Activated T-cell treated with anti-CD3 and anti-CD28 coated beads, Interleukin-2, amount 50 U/mL, for 24 hours (primary cell): ENCODE measurements at regions not wholly inside any gene's neighbourhood (a gene's known extent, or its start where the extent isn't known, plus 50 kb on each side); places are given as distances from the start of the nearest gene placed in this dataset.
"Not testable (repeated sequence)": the region's sequence is repeated elsewhere in the genome, so short reads cannot be mapped to it uniquely, and the experiment has no call there.

Source experiments
- DNase-seq: peaks from one replicate; pipeline ENCODE4 v3.0.0-alpha.2; 2020
- H3K27ac Mint-ChIP-seq: 2 replicates; pipeline ENCODE4 v1.8.0; 2020; ENCODE audit warnings: mild to moderate bottlenecking, mixed read lengths
- H3K27me3 Mint-ChIP-seq: 2 replicates; pipeline ENCODE4 v1.8.0; 2020; ENCODE audit warnings: mixed read lengths
- H3K36me3 Mint-ChIP-seq: 2 replicates; pipeline ENCODE4 v1.8.0; 2020; ENCODE audit warnings: low read depth, mixed read lengths
- H3K4me1 Mint-ChIP-seq: 2 replicates; pipeline ENCODE4 v1.8.0; 2020; ENCODE audit warnings: low read depth, mixed read lengths
- H3K4me3 Mint-ChIP-seq: 2 replicates; pipeline ENCODE4 v1.8.0; 2020; ENCODE audit warnings: mild to moderate bottlenecking, moderate library complexity, mixed read lengths
- H3K9me3 Mint-ChIP-seq: 2 replicates; pipeline ENCODE4 v1.8.0; 2020; ENCODE audit warnings: mixed read lengths

DNA sequence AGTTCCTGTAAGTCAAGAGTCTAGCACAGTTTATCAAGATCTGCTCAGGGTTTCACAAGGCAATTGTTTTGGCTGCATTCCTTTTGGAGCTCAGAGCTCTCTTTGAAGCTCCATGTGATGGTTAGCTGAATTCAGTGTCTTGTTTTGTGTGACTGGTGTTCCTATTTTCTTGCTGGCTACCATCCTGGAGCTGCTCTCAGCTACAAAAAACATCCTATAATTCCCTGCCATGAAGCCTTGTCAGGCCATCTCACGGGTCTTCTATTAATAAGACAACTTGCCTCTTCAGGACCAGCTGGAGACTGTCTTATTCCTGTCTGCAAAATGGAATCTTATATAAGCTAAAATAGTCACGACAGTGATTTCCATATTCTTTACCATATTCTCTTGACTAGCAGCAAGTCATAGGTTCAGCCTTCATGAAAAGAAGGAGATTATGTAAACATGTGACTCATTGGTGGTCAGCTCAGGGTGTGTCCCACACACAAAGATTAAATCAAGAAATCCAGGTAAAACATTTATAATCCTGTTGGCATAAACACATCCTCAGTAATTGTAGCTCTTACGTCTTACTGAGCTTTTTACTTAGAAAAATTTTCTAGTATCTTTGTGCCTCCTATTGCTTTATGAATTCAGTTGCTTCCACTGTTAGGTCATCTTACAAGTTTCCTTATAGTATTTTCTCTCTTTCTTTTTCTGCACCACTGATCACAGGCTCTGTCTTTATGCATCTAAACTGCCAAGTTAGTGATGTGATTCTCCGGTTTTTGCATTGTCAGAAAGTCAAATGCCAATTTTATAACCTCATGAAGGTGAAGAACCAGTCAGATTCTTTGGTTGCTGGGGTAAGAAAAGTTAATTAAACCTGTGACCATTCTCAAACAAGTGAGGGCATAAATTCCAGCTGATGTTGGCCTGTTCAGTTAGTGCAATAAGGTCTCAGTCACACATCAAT lies 378.5 kb upstream of the MGAT4C start:
- H3K4me1 Mint-ChIP-seq: no peaks in the 10 kb centered on the region
- DNase-seq: no peak
- no peak overlapping the region for H3K4me3 Mint-ChIP-seq
- no peaks in the 10 kb centered on the region for H3K36me3 Mint-ChIP-seq
- peaks cover 8% of the 10 kb centered on the region for H3K9me3 Mint-ChIP-seq
- H3K27ac Mint-ChIP-seq: no peak overlapping the region
- H3K27me3 Mint-ChIP-seq: no peaks in the 10 kb centered on the region

DNA sequence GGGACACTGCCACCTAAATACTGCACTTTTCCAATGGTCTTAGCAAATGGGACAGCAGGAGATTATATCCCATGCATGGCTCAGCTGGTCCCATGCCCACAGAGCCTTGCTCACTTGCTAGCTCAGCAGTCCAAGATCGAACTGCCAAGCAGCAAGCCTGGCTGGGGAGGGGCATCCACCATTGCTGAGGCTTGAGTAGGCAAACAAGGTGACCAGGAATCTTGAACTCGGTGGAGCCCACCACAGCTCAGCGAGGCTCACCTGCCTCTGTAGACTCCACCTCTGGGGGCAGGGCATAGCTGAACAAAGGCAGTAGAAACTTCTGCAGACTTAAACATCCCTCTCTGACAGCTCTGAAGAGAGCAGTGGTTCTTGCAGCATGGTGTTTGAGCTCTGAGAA lies 370.8 kb upstream of the MGAT4C start:
- Mint-ChIP-seq H3K27me3 (no peaks in the 10 kb centered on the region), H3K4me3 (no peak overlapping the region), H3K27ac (no peak overlapping the region), H3K36me3 (no peaks in the 10 kb centered on the region), H3K4me1 (no peaks in the 10 kb centered on the region), H3K9me3 (peaks cover 35% of the 10 kb centered on the region)
- no peak for DNase-seq

DNA sequence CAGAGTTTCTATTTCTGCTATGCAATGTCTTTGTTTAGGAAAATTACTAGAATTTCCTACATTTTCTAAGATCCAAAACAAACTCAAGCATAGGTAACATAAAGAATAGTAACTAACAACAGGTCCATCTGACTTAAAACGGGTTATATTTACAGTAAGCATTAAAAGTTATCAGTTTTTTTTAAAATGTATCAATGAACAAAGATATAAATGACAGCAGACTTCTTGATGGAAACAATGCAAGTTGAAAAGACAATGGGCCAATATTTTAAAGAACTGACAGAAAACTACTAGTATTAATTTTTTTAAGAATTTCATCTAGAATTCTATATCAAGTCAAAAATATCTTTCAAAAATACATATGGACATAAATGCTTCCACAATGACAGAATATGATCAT lies 367.1 kb upstream of the MGAT4C start:
- no peak overlapping the region for H3K4me3 Mint-ChIP-seq
- no peak overlapping the region for H3K27ac Mint-ChIP-seq
- H3K36me3 Mint-ChIP-seq: no peaks in the 10 kb centered on the region
- no peaks in the 10 kb centered on the region for H3K4me1 Mint-ChIP-seq
- H3K9me3 Mint-ChIP-seq: peaks cover 25% of the 10 kb centered on the region
- H3K27me3 Mint-ChIP-seq: no peaks in the 10 kb centered on the region
- DNase-seq: no peak

DNA sequence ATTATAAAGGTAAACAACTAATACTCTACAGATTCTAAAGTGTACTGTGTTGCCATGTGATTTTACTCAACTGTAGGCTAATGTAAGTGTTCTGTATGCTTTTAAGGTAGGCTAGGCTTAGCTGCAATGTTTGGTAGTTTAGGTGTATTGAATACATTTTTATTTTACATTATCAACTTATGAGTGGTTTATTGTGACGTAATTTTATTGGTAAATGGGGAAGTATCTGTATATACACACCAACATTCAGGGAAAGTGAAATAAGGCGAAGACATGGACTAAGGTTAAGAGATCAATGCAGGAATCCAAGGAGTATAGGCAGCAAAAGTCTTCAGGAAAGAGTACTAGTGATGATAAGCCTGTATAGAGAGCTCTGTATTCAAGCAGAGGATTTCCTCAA lies 365.8 kb upstream of the MGAT4C start:
- H3K36me3 Mint-ChIP-seq: no peaks in the 10 kb centered on the region

DNA sequence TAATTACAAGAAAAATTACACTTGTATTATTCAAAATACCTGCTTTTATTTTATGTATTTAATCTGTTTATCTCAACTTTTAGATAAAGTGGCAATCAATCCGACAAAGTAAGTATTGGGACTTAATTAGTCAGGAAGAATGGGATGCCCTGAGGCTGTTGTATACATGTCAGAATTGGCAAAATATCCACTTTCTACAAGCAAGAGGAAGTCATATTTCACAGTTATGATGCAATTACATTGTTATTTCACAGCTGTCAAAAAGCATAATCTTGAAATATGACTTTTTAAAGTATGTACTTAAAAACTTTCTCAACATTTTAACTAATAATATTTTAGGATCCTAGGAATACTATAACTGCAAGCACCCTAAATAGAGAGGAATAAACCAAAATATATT lies 357.1 kb upstream of the MGAT4C start:
- H3K27me3 Mint-ChIP-seq: no peaks in the 10 kb centered on the region
- no peaks in the 10 kb centered on the region for H3K36me3 Mint-ChIP-seq
- no peak overlapping the region for H3K4me3 Mint-ChIP-seq
- no peaks in the 10 kb centered on the region for H3K4me1 Mint-ChIP-seq
- no peak overlapping the region for H3K27ac Mint-ChIP-seq
- DNase-seq: no peak
- peaks cover 8% of the 10 kb centered on the region for H3K9me3 Mint-ChIP-seq

More for the DNA sequence above, 365.8 kb upstream of the MGAT4C start:
- Mint-ChIP-seq H3K4me3 (no peak overlapping the region), H3K4me1 (no peaks in the 10 kb centered on the region), H3K9me3 (peaks cover 27% of the 10 kb centered on the region), H3K27ac (no peak overlapping the region), H3K27me3 (no peaks in the 10 kb centered on the region)
- no peak for DNase-seq

DNA sequence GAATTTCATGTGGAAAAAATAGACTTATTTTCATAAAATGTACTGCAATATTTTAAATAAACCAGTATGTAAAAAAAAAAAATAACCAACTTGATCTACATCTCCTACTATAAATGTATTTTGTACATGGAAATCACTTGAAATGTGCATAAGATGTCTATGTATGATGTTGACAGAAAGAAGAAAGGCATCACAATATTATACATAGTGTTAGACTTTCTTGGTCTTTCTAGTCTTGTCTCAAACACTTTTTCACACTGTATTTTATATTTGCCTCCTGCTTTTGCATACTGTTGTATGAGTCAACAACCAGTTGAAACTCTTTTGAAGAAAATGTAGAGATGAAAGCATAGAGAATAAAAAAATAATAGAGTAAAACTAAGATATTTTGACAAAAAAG lies 352.4 kb upstream of the MGAT4C start:
- no peak for DNase-seq
- Mint-ChIP-seq H3K27ac (no peak overlapping the region), H3K9me3 (peaks cover 2% of the 10 kb centered on the region), H3K27me3 (no peaks in the 10 kb centered on the region), H3K4me3 (no peak overlapping the region), H3K4me1 (no peaks in the 10 kb centered on the region), H3K36me3 (no peaks in the 10 kb centered on the region)

DNA sequence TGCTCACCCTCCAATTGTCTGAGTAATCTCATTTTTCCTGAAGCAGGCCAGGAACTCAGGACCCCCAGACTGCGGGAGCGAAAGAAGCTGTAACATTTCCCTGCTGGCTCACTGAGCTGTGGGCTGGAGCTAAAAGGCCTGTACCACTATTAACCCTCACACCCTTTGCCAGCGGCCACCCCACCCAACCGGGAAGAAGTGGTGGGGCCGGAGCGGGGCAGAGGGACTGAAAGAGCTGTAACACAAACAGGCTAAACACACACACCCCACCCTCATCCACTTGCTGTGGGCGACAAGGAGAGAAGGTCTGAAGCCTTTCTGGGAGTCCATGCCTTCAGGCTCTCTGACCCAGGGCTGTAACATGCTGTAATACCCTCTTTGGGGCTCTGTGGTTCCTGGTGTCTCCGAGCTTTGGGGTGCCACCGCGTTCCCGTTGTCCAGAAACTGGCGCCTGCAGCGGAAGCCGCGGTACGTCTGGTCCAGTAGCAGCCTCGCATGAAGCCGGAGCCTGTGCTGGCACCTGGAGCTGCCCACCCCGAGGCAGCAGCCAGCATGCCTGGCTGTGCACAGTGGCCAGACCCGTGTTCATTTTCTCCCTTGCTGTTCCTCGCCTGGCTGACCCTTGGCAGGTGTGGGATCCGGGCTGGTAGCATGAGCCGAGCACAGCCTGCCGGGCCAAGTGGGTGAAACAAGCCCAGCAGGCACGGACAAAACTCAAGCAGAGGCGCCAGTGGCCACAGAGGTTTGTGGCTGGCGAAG lies 345.5 kb upstream of the MGAT4C start:
- peaks cover 3% of the 10 kb centered on the region for H3K9me3 Mint-ChIP-seq
- no peaks in the 10 kb centered on the region for H3K4me1 Mint-ChIP-seq
- no peaks in the 10 kb centered on the region for H3K36me3 Mint-ChIP-seq
- no peak overlapping the region for H3K27ac Mint-ChIP-seq
- no peak overlapping the region for H3K4me3 Mint-ChIP-seq
- no peak for DNase-seq
- H3K27me3 Mint-ChIP-seq: no peaks in the 10 kb centered on the region

DNA sequence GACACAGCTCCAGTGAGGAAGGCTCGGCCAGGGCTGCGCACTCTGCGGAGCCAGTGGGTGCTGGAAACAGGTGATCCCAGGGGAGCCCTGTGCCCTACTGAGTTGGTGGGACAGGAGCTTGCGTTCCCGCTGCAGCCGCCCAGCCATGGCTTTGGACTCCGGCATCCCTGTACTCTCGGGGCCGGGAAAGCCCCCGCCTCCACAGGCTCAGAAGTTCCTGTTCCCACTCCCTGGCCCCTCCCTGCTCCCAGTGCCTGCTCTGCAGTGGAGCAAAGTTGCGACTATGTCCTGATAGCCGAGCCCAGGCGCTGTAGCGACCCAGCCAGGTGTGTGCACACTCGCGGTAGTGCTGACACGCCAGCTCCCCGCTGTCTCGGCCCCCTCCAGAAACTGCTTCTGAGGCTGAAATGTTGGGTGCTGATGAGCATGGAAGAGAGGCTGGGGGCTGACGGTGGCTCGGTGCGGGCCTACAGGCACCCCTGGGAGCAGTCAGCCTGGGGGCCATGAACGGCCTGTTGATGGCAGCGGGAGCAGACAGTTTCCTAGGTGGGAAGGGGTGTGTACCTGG lies 344.6 kb upstream of the MGAT4C start:
- H3K9me3 Mint-ChIP-seq: peaks cover 3% of the 10 kb centered on the region
- H3K27me3 Mint-ChIP-seq: no peaks in the 10 kb centered on the region
- H3K27ac Mint-ChIP-seq: no peak overlapping the region
- no peak overlapping the region for H3K4me3 Mint-ChIP-seq
- no peak for DNase-seq
- H3K36me3 Mint-ChIP-seq: no peaks in the 10 kb centered on the region
- H3K4me1 Mint-ChIP-seq: no peaks in the 10 kb centered on the region

DNA sequence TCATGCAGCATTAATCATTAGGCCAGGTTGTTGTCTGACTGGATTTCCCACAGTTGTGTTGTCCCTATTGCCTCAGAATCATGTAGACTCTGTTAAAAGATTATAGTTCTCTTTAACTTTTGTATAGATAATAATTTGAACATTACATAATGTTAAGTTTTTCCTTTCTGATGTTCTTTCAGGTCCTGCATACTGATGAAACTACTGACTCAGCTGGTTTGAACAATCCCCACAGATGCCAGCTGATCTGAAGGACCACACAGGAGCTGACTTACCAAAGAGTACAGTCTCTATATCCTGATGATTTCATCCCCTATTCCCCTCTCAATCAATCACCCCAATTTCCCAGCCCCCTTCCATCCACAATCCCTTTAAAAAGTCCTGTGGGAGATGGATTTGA lies 341.2 kb upstream of the MGAT4C start:
- H3K4me3 Mint-ChIP-seq: no peak overlapping the region
- no peaks in the 10 kb centered on the region for H3K36me3 Mint-ChIP-seq
- no peak overlapping the region for H3K27ac Mint-ChIP-seq
- no peaks in the 10 kb centered on the region for H3K4me1 Mint-ChIP-seq
- no peak for DNase-seq
- H3K27me3 Mint-ChIP-seq: no peaks in the 10 kb centered on the region
- H3K9me3 Mint-ChIP-seq: no peaks in the 10 kb centered on the region

DNA sequence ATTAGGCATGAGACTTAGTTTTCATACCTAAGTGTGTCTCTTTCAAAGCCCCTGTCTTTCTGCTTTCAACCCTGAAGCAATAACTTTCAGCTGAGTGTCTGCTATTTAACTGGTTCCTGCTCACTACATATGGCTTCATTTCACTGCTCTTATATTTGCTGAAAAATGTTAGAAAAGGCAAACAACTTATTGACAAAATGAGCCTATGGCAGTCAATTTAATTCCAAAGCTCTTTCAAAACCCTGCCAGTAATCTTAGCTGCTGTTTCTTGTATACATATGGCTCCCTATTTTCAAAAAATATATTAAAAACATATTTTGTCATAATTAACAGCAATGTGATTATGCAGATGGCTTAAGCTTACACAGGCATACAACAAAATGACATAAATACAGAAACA lies 334.1 kb upstream of the MGAT4C start:
- Mint-ChIP-seq H3K4me1 (no peaks in the 10 kb centered on the region), H3K4me3 (no peak overlapping the region), H3K9me3 (no peaks in the 10 kb centered on the region), H3K36me3 (no peaks in the 10 kb centered on the region), H3K27ac (no peak overlapping the region), H3K27me3 (no peaks in the 10 kb centered on the region)
- DNase-seq: no peak

DNA sequence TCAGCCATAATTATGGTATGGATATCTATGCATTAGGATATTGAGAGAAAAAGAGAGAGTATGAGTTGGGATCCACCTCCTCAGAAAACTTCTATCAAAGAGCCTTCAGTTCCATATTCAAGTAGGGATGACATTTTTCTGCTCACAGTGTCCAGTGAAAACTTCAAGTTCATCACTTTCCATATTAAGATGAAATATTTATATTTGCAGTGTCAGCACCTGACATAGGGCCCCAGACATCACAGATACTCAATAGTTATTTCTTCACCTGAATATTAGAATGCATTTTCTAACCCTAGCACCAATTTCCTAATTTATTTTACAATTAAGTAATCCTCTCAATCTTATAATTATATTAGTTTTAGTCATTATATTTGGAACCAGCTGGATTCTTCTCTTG lies 318.0 kb upstream of the MGAT4C start:
- no peak for DNase-seq
- no peaks in the 10 kb centered on the region for H3K4me1 Mint-ChIP-seq
- H3K27me3 Mint-ChIP-seq: no peaks in the 10 kb centered on the region
- H3K9me3 Mint-ChIP-seq: no peaks in the 10 kb centered on the region
- no peak overlapping the region for H3K4me3 Mint-ChIP-seq
- H3K36me3 Mint-ChIP-seq: no peaks in the 10 kb centered on the region
- H3K27ac Mint-ChIP-seq: no peak overlapping the region

DNA sequence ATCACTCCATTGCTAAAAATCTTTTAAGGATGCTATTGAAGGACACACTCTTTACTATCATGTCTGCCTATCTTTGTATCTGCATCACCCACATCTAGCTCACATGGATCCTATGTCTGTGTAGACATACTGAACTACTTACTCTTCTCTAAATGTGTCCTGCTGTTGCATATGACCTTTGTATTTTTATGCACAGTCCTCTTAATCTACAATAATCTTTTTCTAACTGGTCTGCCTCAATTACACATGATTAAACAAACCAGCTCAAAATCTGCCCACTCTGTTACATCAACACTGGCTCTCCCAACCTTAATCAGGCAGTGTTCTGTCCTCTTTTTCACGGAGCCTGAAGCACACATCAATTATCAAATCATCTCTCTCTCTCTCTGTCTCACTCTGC lies 316.3 kb upstream of the MGAT4C start:
- no peak for DNase-seq
- Mint-ChIP-seq H3K36me3 (no peaks in the 10 kb centered on the region), H3K27ac (no peak overlapping the region), H3K27me3 (no peaks in the 10 kb centered on the region), H3K4me3 (no peak overlapping the region), H3K4me1 (no peaks in the 10 kb centered on the region), H3K9me3 (peaks cover under 1% of the 10 kb centered on the region)

DNA sequence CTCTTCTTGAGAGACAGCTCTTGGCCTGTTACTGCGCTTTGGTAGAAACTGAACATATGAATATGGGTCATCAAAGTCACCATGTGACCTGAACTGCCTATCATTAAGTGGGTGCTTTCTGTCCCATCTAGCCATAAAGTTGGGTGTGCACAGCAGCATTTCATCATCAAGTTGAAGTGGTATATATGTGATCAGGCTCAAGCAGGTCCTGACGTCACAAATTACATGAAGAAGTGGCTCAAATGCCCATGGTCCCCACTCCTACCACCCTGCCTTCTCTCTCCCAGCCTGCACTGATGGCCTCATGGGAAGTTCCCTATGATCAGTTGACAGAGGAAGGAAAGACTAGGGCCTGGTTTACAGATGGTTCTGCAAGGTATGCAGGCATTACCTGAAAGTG lies 308.8 kb upstream of the MGAT4C start:
- H3K36me3 Mint-ChIP-seq: no peaks in the 10 kb centered on the region
- H3K27ac Mint-ChIP-seq: no peak overlapping the region
- DNase-seq: no peak
- H3K9me3 Mint-ChIP-seq: peaks cover 23% of the 10 kb centered on the region
- no peak overlapping the region for H3K4me3 Mint-ChIP-seq
- H3K4me1 Mint-ChIP-seq: no peaks in the 10 kb centered on the region
- H3K27me3 Mint-ChIP-seq: no peaks in the 10 kb centered on the region

DNA sequence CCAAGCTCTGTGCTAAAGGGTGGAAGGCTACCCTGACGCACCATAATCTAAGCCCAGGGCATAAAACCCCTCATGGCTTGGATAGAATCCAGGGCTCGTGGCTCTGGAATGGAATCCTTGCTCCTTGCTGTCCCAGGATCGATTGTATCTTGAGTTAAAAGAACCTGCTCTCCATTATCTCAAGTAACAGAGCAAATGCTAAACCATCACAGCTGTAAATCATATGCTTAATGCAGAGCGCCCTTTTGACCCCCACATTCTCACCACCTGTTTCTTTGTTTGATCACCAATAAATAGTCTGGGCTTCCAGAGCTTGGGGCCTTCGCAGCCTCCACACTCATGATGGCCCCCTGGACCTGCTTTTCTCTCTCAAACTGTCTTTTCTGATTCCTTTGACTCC lies 299.3 kb upstream of the MGAT4C start:
- not testable (repeated sequence) for H3K27ac Mint-ChIP-seq, H3K36me3 Mint-ChIP-seq, H3K4me3 Mint-ChIP-seq, DNase-seq, H3K4me1 Mint-ChIP-seq, H3K27me3 Mint-ChIP-seq
- H3K9me3 Mint-ChIP-seq: peaks cover 10% of the 10 kb centered on the region

DNA sequence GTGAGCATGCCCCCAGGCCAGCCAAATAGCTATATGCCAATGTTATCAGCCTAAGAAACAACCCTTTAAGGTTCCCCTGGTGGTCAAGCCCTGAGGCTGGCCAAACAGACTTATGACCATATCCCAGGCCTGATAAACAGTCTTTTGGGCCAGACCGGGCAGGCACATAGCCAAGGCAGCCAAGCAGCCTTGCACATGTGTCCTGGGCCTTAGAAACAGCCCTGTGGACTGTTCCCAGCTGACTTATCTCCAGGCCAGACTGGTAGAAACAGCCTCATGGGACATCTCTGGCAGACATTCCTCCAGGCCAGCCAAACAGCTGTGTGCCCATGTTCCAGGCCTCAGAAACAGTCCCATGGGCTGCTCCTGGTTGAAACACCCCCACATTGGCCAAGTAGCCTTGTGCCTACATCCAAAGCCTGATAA lies 295.0 kb upstream of the MGAT4C start:
- H3K27ac Mint-ChIP-seq: no peak overlapping the region
- no peaks in the 10 kb centered on the region for H3K9me3 Mint-ChIP-seq
- no peaks in the 10 kb centered on the region for H3K4me1 Mint-ChIP-seq
- no peak for DNase-seq
- no peaks in the 10 kb centered on the region for H3K36me3 Mint-ChIP-seq
- H3K27me3 Mint-ChIP-seq: no peaks in the 10 kb centered on the region
- H3K4me3 Mint-ChIP-seq: no peak overlapping the region
